ENCODE measurements at regions not wholly inside any gene's neighbourhood (a gene's known extent, or its start where the extent isn't known, plus 50 kb on each side); places are given as distances from the start of the nearest gene placed in this dataset.

GRCh38 chr11:122394313-122394712 lies 261.2 kb upstream of the UBASH3B start:
- Mint-ChIP-seq H3K4me3 (ENCODE audit: unreplicated experiment) (no peak overlapping the region), H3K4me1 (ENCODE audit: unreplicated experiment) (no peaks in the 10 kb centered on the region)
- TF ChIP-seq CTCF (IDR thresholded peaks at IDR 0.05; ENCODE audit: unreplicated experiment): no peak

GRCh38 chr11:122393209-122393860 lies 262.2 kb upstream of the UBASH3B start:
- H3K36me3 Mint-ChIP-seq (ENCODE audit: low read depth, unreplicated experiment): no peaks in the 10 kb centered on the region
- no peaks in the 10 kb centered on the region for H3K27me3 Mint-ChIP-seq (ENCODE audit: unreplicated experiment)

More at GRCh38 chr11:122394313-122394712, 261.2 kb upstream of the UBASH3B start:
- H3K36me3 Mint-ChIP-seq (ENCODE audit: low read depth, unreplicated experiment): no peaks in the 10 kb centered on the region
- no peak for DNase-seq (ENCODE audit: low spot score)
- H3K27ac Mint-ChIP-seq (ENCODE audit: unreplicated experiment): no peak overlapping the region
- H3K9me3 Mint-ChIP-seq (ENCODE audit: unreplicated experiment): no peaks in the 10 kb centered on the region
- no peaks in the 10 kb centered on the region for H3K27me3 Mint-ChIP-seq (ENCODE audit: unreplicated experiment)

GRCh38 chr11:122392508-122392907 lies 263.0 kb upstream of the UBASH3B start:
- Mint-ChIP-seq H3K4me1 (ENCODE audit: unreplicated experiment) (no peaks in the 10 kb centered on the region), H3K9me3 (ENCODE audit: unreplicated experiment) (no peaks in the 10 kb centered on the region), H3K27me3 (ENCODE audit: unreplicated experiment) (no peaks in the 10 kb centered on the region), H3K27ac (ENCODE audit: unreplicated experiment) (no peak overlapping the region), H3K36me3 (ENCODE audit: low read depth, unreplicated experiment) (no peaks in the 10 kb centered on the region), H3K4me3 (ENCODE audit: unreplicated experiment) (no peak overlapping the region)
- TF ChIP-seq CTCF (IDR thresholded peaks at IDR 0.05; ENCODE audit: unreplicated experiment): no peak
- no peak for DNase-seq (ENCODE audit: low spot score)

More at GRCh38 chr11:122393209-122393860, 262.2 kb upstream of the UBASH3B start:
- no peak overlapping the region for H3K4me3 Mint-ChIP-seq (ENCODE audit: unreplicated experiment)
- no peak overlapping the region for H3K27ac Mint-ChIP-seq (ENCODE audit: unreplicated experiment)
- DNase-seq (ENCODE audit: low spot score): no peak
- no peaks in the 10 kb centered on the region for H3K9me3 Mint-ChIP-seq (ENCODE audit: unreplicated experiment)
- no peak for TF ChIP-seq CTCF (IDR thresholded peaks at IDR 0.05; ENCODE audit: unreplicated experiment)
- no peaks in the 10 kb centered on the region for H3K4me1 Mint-ChIP-seq (ENCODE audit: unreplicated experiment)

- H3K36me3 Mint-ChIP-seq (ENCODE audit: low read depth, unreplicated experiment): no peaks in the 10 kb centered on the region
- no peaks in the 10 kb centered on the region for H3K4me1 Mint-ChIP-seq (ENCODE audit: unreplicated experiment)
- TF ChIP-seq CTCF (IDR thresholded peaks at IDR 0.05; ENCODE audit: unreplicated experiment): no peak
- H3K4me3 Mint-ChIP-seq (ENCODE audit: unreplicated experiment): no peak overlapping the region
- no peak for DNase-seq (ENCODE audit: low spot score)
- H3K27ac Mint-ChIP-seq (ENCODE audit: unreplicated experiment): no peak overlapping the region
- H3K27me3 Mint-ChIP-seq (ENCODE audit: unreplicated experiment): no peaks in the 10 kb centered on the region
- no peaks in the 10 kb centered on the region for H3K9me3 Mint-ChIP-seq (ENCODE audit: unreplicated experiment)
These were observed 264.5 kb upstream of the UBASH3B start for GRCh38 chr11:122391049-122391448.

GRCh38 chr11:122383186-122383585 lies 267.2 kb upstream of the BLID start:
- no peak overlapping the region for H3K27ac Mint-ChIP-seq (ENCODE audit: unreplicated experiment)
- no peak for TF ChIP-seq CTCF (IDR thresholded peaks at IDR 0.05; ENCODE audit: unreplicated experiment)
- no peak overlapping the region for H3K4me3 Mint-ChIP-seq (ENCODE audit: unreplicated experiment)
- no peak for DNase-seq (ENCODE audit: low spot score)
- H3K36me3 Mint-ChIP-seq (ENCODE audit: low read depth, unreplicated experiment): no peaks in the 10 kb centered on the region
- no peaks in the 10 kb centered on the region for H3K4me1 Mint-ChIP-seq (ENCODE audit: unreplicated experiment)
- H3K9me3 Mint-ChIP-seq (ENCODE audit: unreplicated experiment): no peaks in the 10 kb centered on the region
- no peaks in the 10 kb centered on the region for H3K27me3 Mint-ChIP-seq (ENCODE audit: unreplicated experiment)
